A549 (cell line): ENCODE measurements at regions not wholly inside any gene's neighbourhood (a gene's known extent, or its start where the extent isn't known, plus 50 kb on each side); places are given as distances from the start of the nearest gene placed in this dataset.
"Not testable (repeated sequence)": the region's sequence is repeated elsewhere in the genome, so short reads cannot be mapped to it uniquely, and the experiment has no call there.

Source experiments
- ATAC-seq, 2 experiments: fragments of 200-7000 bp in 1 of 2; fragments of >200 bp in 1 of 2; cut with Nextera tagmentation in 1 of 2; cut with Tn5 transposase in 1 of 2; 3 replicates each; pipeline versions ENCODE4 v1.8.0 to v1.9.1; 2018 to 2020; ENCODE audit warnings: mild to moderate bottlenecking in 1 of 2, moderate library complexity in 1 of 2
- CTCF ChIA-PET: fragments of 300-600 bp; sonication (Branson Sonifier 250); formaldehyde crosslinking; extraction: SDS; loops from one replicate; lab custom pipeline; 2021; ENCODE audit warnings: antibody characterized with exemption, inconsistent platforms; lab: Yijun Ruan, JAX
- POLR2A ChIA-PET: fragments of 350-600 bp; formaldehyde crosslinking; extraction: SDS; loops from one replicate; lab custom pipeline; 2021; ENCODE audit warnings: antibody characterized with exemption, inconsistent platforms; lab: Yijun Ruan, JAX
- DNase-seq, 2 experiments: peaks; one replicate each; pipeline versions ENCODE4 v3.0.0 to v3.0.0-alpha.2; 2011 to 2016; ENCODE audit warnings: low read depth in 1 of 2, low spot score in 1 of 2
- FAIRE-seq: peaks from 2 replicates; lab custom pipeline; 2011; peaks lifted over from hg19 to GRCh38; lab: Jason Lieb, UNC
- H3K27ac ChIP-seq, 2 experiments: fragments of >200 bp; sonication (Bioruptor Twin); formaldehyde crosslinking; 3 replicates each; pipeline ENCODE4 v1.5.1; 2016 to 2017
- H3K4me1 ChIP-seq: fragments of >200 bp; sonication (Bioruptor Twin); formaldehyde crosslinking; 3 replicates; pipeline ENCODE4 v1.6.1; 2016
- H3K4me2 ChIP-seq: fragments of >200 bp; sonication (Bioruptor Twin); formaldehyde crosslinking; 3 replicates; pipeline ENCODE4 v1.6.1; 2016
- H3K4me3 ChIP-seq: fragments of >200 bp; sonication (Bioruptor Twin); formaldehyde crosslinking; 3 replicates; pipeline ENCODE4 v1.5.1; 2016
- H3K9me3 ChIP-seq: fragments of >200 bp; sonication (Bioruptor Twin); formaldehyde crosslinking; 3 replicates; pipeline ENCODE4 v1.6.1; 2016
- ATOH8 ChIP-seq: fragments of 250-450 bp; sonication (Bioruptor Pico); IDR thresholded peaks from 2 replicates; pipeline ENCODE4 v1.5.0; 2020; ENCODE audit warnings: low read depth, mild to moderate bottlenecking, moderate library complexity
- BHLHE40 ChIP-seq: IDR thresholded peaks from 2 replicates; pipeline ENCODE4 v1.6.1; 2012; ENCODE audit warnings: low read depth, low read length, inconsistent platforms
- CBX8 ChIP-seq: fragments of 200-600 bp; sonication (generic); IDR thresholded peaks from 2 replicates; pipeline ENCODE4 v1.6.1; 2016
- CHD2 ChIP-seq: fragments of 150-350 bp; IDR thresholded peaks from 2 replicates; pipeline ENCODE4 v1.6.1; 2014; ENCODE audit warnings: low read length; ENCODE audit not compliant: partially characterized antibody
- EHMT2 ChIP-seq: fragments of 200-600 bp; sonication (generic); IDR thresholded peaks from 2 replicates; pipeline ENCODE4 v1.6.1; 2016; ENCODE audit warnings: antibody characterized with exemption, low read depth, mild to moderate bottlenecking, moderate library complexity
- FOSL2 ChIP-seq, 2 experiments: fragments of 450-650 bp in 1 of 2; fragments of >200 bp in 1 of 2; sonication (Bioruptor Twin) in 1 of 2; formaldehyde crosslinking; IDR thresholded peaks; 2 replicates each; pipeline versions ENCODE4 v1.5.0 to v1.6.1; 2016 to 2020; ENCODE audit warnings: mild to moderate bottlenecking in 1 of 2, moderate library complexity in 1 of 2
- JUN ChIP-seq, 2 experiments: fragments of >200 bp; sonication (Bioruptor Twin); formaldehyde crosslinking; IDR thresholded peaks; 2 replicates in 1 of 2; 3 replicates in 1 of 2; pipeline ENCODE4 v1.6.1; 2016 to 2017
- MAFK ChIP-seq: fragments of 450-650 bp; IDR thresholded peaks from 2 replicates; pipeline ENCODE4 v1.6.1; 2014; ENCODE audit not compliant: partially characterized antibody
- MYC ChIP-seq: IDR thresholded peaks from 2 replicates; pipeline ENCODE4 v1.6.1; 2012; ENCODE audit warnings: mild to moderate bottlenecking, inconsistent platforms, low read length, improper control_type of control experiment, borderline replicate concordance
- NPAS2 ChIP-seq: fragments of 250-450 bp; sonication (Bioruptor Pico); IDR thresholded peaks from 2 replicates; pipeline ENCODE4 v1.8.0; 2022; ENCODE audit warnings: mild to moderate bottlenecking, moderate library complexity, borderline replicate concordance
- NR3C1 ChIP-seq: fragments of >200 bp; sonication (Bioruptor Twin); formaldehyde crosslinking; IDR thresholded peaks from 3 replicates; pipeline ENCODE4 v1.6.1; 2017
- POLR2AphosphoS2 ChIP-seq: conservative IDR thresholded peaks from 2 replicates; pipeline ENCODE4 v1.6.1; 2012; ENCODE audit warnings: low read length, improper control_type of control experiment, inconsistent platforms
- RARB ChIP-seq: fragments of 250-450 bp; sonication (Bioruptor Pico); IDR thresholded peaks from 2 replicates; pipeline ENCODE4 v1.8.0; 2021; ENCODE audit warnings: mild to moderate bottlenecking, moderate library complexity
- RNF2 ChIP-seq: fragments of 200-600 bp; sonication (generic); IDR thresholded peaks from 2 replicates; pipeline ENCODE4 v1.6.1; 2016; ENCODE audit warnings: low read depth, mild to moderate bottlenecking, antibody characterized with exemption, moderate library complexity, borderline replicate concordance
- WGBS: methylation state at CpG from one replicate; pipeline ENCODE4 v1.1.6; 2017; ENCODE audit errors: missing lambda C conversion rate; 5-methylcytosine and 5-hydroxymethylcytosine counted together
- TF ChIP-seq, protein P1 (sequence below): fragments of 250-450 bp; sonication (Bioruptor Pico); IDR thresholded peaks from 2 replicates; pipeline ENCODE4 v1.5.0; 2021; ENCODE audit warnings: mild to moderate bottlenecking, moderate library complexity, borderline replicate concordance
- TF ChIP-seq, protein P2 (sequence below): fragments of 450-650 bp; IDR thresholded peaks from 2 replicates; pipeline ENCODE4 v1.6.1; 2014; ENCODE audit warnings: antibody characterized with exemption
- TF ChIP-seq, protein P3 (sequence below): fragments of >200 bp; sonication (Bioruptor Twin); formaldehyde crosslinking; IDR thresholded peaks from 3 replicates; pipeline ENCODE4 v1.6.1; 2016

GRCh38 chr9:124139001-124139400 lies 118.7 kb upstream of the NEK6 start (continued):
- TF ChIP-seq POLR2AphosphoS2 (no peak), RNF2 (no peak), CBX8 (no peak), JUN (IDR thresholded peaks at IDR 0.05) (no peak)
- TF ChIP-seq, protein P1, sequence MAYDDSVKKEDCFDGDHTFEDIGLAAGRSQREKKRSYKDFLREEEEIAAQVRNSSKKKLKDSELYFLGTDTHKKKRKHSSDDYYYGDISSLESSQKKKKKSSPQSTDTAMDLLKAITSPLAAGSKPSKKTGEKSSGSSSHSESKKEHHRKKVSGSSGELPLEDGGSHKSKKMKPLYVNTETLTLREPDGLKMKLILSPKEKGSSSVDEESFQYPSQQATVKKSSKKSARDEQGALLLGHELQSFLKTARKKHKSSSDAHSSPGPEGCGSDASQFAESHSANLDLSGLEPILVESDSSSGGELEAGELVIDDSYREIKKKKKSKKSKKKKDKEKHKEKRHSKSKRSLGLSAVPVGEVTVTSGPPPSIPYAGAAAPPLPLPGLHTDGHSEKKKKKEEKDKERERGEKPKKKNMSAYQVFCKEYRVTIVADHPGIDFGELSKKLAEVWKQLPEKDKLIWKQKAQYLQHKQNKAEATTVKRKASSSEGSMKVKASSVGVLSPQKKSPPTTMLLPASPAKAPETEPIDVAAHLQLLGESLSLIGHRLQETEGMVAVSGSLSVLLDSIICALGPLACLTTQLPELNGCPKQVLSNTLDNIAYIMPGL (CRISPR knock-in tag): no peak

GRCh38 chr9:124140941-124141568 lies 116.7 kb upstream of the NEK6 start:
- POLR2A ChIA-PET: no interaction called here
- 81% methylated on average over 6 of the region's 6 CpGs for WGBS
- ATAC-seq (no peak), DNase-seq (no peak), FAIRE-seq (no peak)
- no peak overlapping the region for H3K4me2 ChIP-seq
- no peaks in the 10 kb centered on the region for H3K9me3 ChIP-seq
- no peak overlapping the region for H3K4me3 ChIP-seq
- no peak overlapping the region for H3K27ac ChIP-seq
- H3K4me1 ChIP-seq: peaks cover 29% of the 10 kb centered on the region
- TF ChIP-seq ATOH8 (CRISPR knock-in tag) (peak; percentile 76; the same call in 1 of the 2 replicates), NPAS2 (CRISPR knock-in tag) (no peak), EHMT2 (no peak), CBX8 (no peak)
- CTCF ChIA-PET: interaction anchor here (0.7 to 1.7 kb wide), 3 partner anchors 14 to 70 kb away, joined by 3 to 6 read pairs (median 4); no protein-coding TSS in a partner anchor

DNA sequence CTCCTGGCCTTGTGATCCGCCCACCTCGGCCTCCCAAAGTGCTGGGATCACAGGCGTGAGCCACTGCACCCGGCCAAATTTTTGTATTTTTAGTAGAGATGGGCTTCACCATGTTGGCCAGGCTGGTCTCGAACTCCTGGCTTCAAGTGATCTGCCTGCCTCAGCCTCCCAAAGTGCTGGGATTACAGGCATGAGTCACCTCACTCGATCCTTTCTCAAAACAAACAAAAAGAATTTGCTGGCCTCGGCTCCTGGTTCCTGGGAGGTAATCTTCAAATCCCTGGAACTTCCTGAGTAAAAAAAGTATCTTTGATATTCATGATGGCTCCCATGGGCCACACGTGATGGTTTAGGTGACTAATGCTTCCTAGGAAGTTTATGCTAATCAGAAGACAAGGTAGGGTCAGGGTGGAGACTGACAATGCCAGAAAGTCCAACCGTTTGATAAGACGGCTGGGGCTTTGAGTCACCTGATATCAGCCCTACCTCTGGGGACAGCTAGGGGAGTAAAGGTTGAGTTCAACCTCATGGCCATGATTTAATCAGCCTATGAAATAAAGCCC lies 113.1 kb upstream of the NEK6 start:
- DNase-seq (peak; percentile 64 to 74), ATAC-seq (peak; percentile 64 to 89)
- not testable (repeated sequence) for FAIRE-seq; H3K9me3 ChIP-seq; H3K4me3 ChIP-seq; TF ChIP-seq FOSL2 (IDR thresholded peaks at IDR 0.05)
- ChIA-PET CTCF (interaction anchor here (3.3 kb wide), 1 partner anchor 18 kb away, joined by 15 read pairs; no protein-coding TSS in a partner anchor), POLR2A (interaction anchor here (0.7 kb wide), 1 partner anchor 31 kb away, joined by 5 read pairs; no protein-coding TSS in a partner anchor)
- peak overlapping the region; percentile 46 to 73 for H3K27ac ChIP-seq
- WGBS: 38% methylated on average over 10 of the region's 10 CpGs
- H3K4me2 ChIP-seq: peak overlapping the region; percentile 52; the same call in 2 of the 3 replicates
- TF ChIP-seq FOSL2 (CRISPR knock-in tag; IDR thresholded peaks at IDR 0.05) (peak; percentile 72), BHLHE40 (peak; percentile 42; the same call in 1 of the 2 replicates)
- TF ChIP-seq, protein P2, sequence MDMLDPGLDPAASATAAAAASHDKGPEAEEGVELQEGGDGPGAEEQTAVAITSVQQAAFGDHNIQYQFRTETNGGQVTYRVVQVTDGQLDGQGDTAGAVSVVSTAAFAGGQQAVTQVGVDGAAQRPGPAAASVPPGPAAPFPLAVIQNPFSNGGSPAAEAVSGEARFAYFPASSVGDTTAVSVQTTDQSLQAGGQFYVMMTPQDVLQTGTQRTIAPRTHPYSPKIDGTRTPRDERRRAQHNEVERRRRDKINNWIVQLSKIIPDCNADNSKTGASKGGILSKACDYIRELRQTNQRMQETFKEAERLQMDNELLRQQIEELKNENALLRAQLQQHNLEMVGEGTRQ: peak; percentile 84
- H3K4me1 ChIP-seq: peaks cover 33% of the 10 kb centered on the region

DNA sequence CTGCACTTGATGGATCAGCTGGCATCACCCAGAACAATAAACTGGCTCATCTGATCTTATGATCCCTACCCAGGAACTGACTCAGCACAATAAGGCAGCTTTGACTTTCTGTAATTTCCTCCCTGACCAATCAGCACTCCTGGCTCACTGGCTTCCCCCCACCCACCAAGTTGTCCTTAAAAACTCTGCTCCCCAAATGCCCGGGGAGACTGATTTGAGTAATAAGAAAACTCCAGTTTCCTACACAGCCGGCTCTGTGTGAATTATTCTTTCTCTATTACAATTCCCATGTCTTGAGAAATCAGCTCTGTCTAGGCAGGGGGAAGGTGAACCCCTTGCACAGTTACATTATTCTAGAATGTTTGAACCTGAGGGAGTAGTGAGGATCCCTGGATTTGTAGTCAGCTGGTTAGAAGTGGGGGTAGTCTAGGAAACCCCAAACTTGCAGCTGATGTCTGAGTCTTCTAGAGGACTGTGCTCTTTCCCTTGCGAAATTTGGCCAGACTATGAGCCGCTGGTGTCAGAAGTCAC lies 111.7 kb upstream of the NEK6 start:
- 78% methylated on average over 4 of the region's 4 CpGs for WGBS
- Histone ChIP-seq H3K27ac (peak overlapping the region; percentile 1 to 73; a peak in 2 of 6 replicates), H3K4me1 (peaks cover 33% of the 10 kb centered on the region), H3K4me2 (no peak overlapping the region; the same call in 2 of the 3 replicates), H3K4me3 (no peak overlapping the region), H3K9me3 (no peaks in the 10 kb centered on the region)
- POLR2A ChIA-PET: interaction anchor here (0.9 kb wide), 1 partner anchor 39 kb away, joined by 6 read pairs; no protein-coding TSS in a partner anchor
- CTCF ChIA-PET: interaction anchor here (0.5 to 3.3 kb wide), 3 partner anchors 9 to 174 kb away, joined by 3 to 15 read pairs (median 3); no protein-coding TSS in a partner anchor
- no peak for ATAC-seq
- FAIRE-seq: no peak
- TF ChIP-seq MYC (no peak), CHD2 (no peak), MAFK (peak; percentile 86), NR3C1 (no peak), RARB (CRISPR knock-in tag) (no peak), NPAS2 (CRISPR knock-in tag) (no peak)
- TF ChIP-seq, protein P3, sequence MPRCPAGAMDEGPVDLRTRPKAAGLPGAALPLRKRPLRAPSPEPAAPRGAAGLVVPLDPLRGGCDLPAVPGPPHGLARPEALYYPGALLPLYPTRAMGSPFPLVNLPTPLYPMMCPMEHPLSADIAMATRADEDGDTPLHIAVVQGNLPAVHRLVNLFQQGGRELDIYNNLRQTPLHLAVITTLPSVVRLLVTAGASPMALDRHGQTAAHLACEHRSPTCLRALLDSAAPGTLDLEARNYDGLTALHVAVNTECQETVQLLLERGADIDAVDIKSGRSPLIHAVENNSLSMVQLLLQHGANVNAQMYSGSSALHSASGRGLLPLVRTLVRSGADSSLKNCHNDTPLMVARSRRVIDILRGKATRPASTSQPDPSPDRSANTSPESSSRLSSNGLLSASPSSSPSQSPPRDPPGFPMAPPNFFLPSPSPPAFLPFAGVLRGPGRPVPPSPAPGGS: no peak
- DNase-seq: no peak
